Prostate gland (tissue), 2 donors: ENCODE measurements at regions not wholly inside any gene's neighbourhood (a gene's known extent, or its start where the extent isn't known, plus 50 kb on each side); places are given as distances from the start of the nearest gene placed in this dataset.

Experiments
- CTCF ChIP-seq, 4 experiments: fragments of 200-600 bp in 2 of 4; fragments of 450-650 bp in 2 of 4; sonication (generic) in 2 of 4; IDR thresholded peaks; 1 replicate in 3 of 4; 2 replicates in 1 of 4; pipeline ENCODE4 v1.5.1; 2016 to 2019; ENCODE audit warnings: antibody characterized with exemption in 4 of 4, mild to moderate bottlenecking in 2 of 4, moderate library complexity in 2 of 4
- POLR2A ChIP-seq: fragments of 450-650 bp; IDR thresholded peaks from one replicate; pipeline ENCODE4 v1.6.1; 2016; ENCODE audit warnings: antibody characterized with exemption, mild to moderate bottlenecking
- POLR2AphosphoS5 ChIP-seq: sonication (generic); formaldehyde crosslinking; IDR thresholded peaks from one replicate; pipeline ENCODE4 v1.6.1; 2017; ENCODE audit warnings: antibody characterized with exemption

- TF ChIP-seq CTCF (IDR thresholded peaks at IDR 0.05) (no peak), POLR2A (no peak), POLR2AphosphoS5 (no peak)
These were observed 372.3 kb upstream of the SALL1 start for GRCh38 chr16:51523400-51523799.
